ENCODE measurements at regions not wholly inside any gene's neighbourhood (a gene's known extent, or its start where the extent isn't known, plus 50 kb on each side); places are given as distances from the start of the nearest gene placed in this dataset.

DNA sequence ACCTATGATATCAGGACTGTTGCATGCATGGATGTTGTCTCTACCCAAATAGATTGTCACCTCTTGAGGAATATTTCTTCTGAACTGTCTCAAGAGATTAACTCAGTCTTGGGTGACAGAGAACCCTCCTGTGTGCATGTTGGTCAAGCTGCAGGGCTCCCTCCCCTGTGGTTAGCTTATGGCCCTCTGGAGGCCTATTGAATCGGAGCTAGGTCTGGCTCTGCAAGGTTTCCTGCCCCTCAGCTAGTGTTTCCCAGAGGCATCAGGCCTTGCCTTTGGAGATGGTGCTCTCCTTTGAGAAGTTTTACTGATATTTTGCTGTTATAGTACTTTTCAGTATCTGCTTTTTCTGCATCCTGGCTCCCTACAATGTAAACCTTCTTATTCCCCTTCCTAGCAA is 769.2 kb upstream of the FAM98A start:
- Mint-ChIP-seq H3K4me1 (ENCODE audit: low read depth) (no peaks in the 10 kb centered on the region), H3K9me3 (no peaks in the 10 kb centered on the region), H3K27me3 (no peaks in the 10 kb centered on the region), H3K4me3 (no peak overlapping the region), H3K27ac (no peak overlapping the region), H3K36me3 (ENCODE audit: low read depth) (no peaks in the 10 kb centered on the region)
- DNase-seq (no peak), ATAC-seq (ENCODE audit: poor library complexity) (no peak)
- H3K4me3 ChIP-seq (ENCODE audit: low read length), result no peak overlapping the region
- no peaks in the 10 kb centered on the region for H3K27me3 ChIP-seq (ENCODE audit: control insufficient read depth in 1 of 2, insufficient read depth in 2 of 2, low read length in 2 of 2)
- H3K9me3 ChIP-seq (ENCODE audit: control insufficient read depth in 1 of 2, insufficient read depth in 1 of 2, low read length in 2 of 2), result peaks cover 0 to 3% of the 10 kb centered on the region in 2 experiments
- no peaks in the 10 kb centered on the region for H3K4me1 ChIP-seq (ENCODE audit: insufficient read depth, low read length)
- no peak overlapping the region for H3K27ac ChIP-seq (ENCODE audit: low read depth in 1 of 2, low read length in 2 of 2)
- ChIA-PET POLR2A (no interaction called here), CTCF (no interaction called here)
- TF ChIP-seq, protein P1, sequence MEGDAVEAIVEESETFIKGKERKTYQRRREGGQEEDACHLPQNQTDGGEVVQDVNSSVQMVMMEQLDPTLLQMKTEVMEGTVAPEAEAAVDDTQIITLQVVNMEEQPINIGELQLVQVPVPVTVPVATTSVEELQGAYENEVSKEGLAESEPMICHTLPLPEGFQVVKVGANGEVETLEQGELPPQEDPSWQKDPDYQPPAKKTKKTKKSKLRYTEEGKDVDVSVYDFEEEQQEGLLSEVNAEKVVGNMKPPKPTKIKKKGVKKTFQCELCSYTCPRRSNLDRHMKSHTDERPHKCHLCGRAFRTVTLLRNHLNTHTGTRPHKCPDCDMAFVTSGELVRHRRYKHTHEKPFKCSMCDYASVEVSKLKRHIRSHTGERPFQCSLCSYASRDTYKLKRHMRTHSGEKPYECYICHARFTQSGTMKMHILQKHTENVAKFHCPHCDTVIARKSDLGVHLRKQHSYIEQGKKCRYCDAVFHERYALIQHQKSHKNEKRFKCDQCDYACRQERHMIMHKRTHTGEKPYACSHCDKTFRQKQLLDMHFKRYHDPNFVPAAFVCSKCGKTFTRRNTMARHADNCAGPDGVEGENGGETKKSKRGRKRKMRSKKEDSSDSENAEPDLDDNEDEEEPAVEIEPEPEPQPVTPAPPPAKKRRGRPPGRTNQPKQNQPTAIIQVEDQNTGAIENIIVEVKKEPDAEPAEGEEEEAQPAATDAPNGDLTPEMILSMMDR (IDR thresholded peaks at IDR 0.05), result no peak
- no peaks in the 10 kb centered on the region for H3K36me3 ChIP-seq (ENCODE audit: insufficient read depth, low read length)
- intact Hi-C loops (cut with DNase I, micrococcal nuclease), result no loop called here

DNA sequence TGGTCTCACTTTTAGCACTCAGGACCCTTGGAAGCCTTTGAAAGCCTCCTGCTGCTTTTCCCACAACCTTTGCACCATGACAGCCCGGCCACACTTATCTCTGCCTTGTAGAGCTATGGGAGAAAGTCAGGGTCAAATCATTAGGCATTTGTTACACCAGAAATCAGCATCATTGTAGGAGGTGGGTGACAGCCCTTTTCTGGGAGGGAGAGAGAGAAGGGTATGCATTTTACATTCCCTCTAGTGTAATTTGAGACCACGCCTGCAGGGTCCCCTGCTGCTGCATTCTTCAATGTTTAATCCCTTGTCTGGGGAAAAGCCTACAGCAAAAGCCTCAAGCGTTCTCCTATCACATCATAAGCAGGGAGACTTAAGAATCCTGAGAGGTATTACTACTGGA is 766.8 kb upstream of the FAM98A start:
- Histone ChIP-seq H3K27me3 (ENCODE audit: control insufficient read depth in 1 of 2, insufficient read depth in 2 of 2, low read length in 2 of 2) (no peaks in the 10 kb centered on the region), H3K27ac (ENCODE audit: low read depth in 1 of 2, low read length in 2 of 2) (no peak overlapping the region), H3K4me1 (ENCODE audit: insufficient read depth, low read length) (no peaks in the 10 kb centered on the region), H3K4me3 (ENCODE audit: low read length) (no peak overlapping the region), H3K9me3 (ENCODE audit: control insufficient read depth in 1 of 2, insufficient read depth in 1 of 2, low read length in 2 of 2) (no peaks in the 10 kb centered on the region), H3K36me3 (ENCODE audit: insufficient read depth, low read length) (no peaks in the 10 kb centered on the region)
- no peak for ATAC-seq (ENCODE audit: poor library complexity)
- POLR2A ChIA-PET, result no interaction called here
- CTCF ChIA-PET, result no interaction called here
- DNase-seq, result no peak
- H3K27me3 Mint-ChIP-seq, result no peaks in the 10 kb centered on the region
- TF ChIP-seq, protein P1 (IDR thresholded peaks at IDR 0.05), result no peak
- no peaks in the 10 kb centered on the region for H3K9me3 Mint-ChIP-seq
- H3K4me3 Mint-ChIP-seq, result no peak overlapping the region
- no peaks in the 10 kb centered on the region for H3K36me3 Mint-ChIP-seq (ENCODE audit: low read depth)
- H3K27ac Mint-ChIP-seq, result no peak overlapping the region
- no peaks in the 10 kb centered on the region for H3K4me1 Mint-ChIP-seq (ENCODE audit: low read depth)
- intact Hi-C loops (cut with DNase I, micrococcal nuclease), result no loop called here

DNA sequence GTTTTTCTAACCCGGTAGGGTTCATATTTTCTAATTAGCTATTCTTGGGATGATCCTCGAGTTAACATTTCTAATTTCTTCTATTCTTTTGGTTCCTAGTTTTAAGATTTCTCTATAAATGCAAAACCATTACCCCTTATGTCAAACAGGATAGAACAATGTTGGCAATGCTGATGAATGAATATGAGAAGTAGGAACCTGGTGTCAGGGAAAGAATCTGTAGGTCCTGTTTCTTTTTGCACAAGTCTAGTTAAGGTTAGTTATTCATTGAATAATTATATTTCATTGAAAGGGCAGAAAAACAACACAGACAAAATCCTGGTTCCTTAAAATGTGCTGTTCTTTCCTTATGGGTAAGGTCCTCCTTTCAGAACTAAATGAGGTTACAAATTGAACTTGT is 766.4 kb upstream of the FAM98A start:
- ATAC-seq (ENCODE audit: poor library complexity) (no peak), DNase-seq (no peak)
- Histone ChIP-seq H3K4me1 (ENCODE audit: insufficient read depth, low read length) (no peaks in the 10 kb centered on the region), H3K9me3 (ENCODE audit: control insufficient read depth in 1 of 2, insufficient read depth in 1 of 2, low read length in 2 of 2) (no peaks in the 10 kb centered on the region), H3K36me3 (ENCODE audit: insufficient read depth, low read length) (no peaks in the 10 kb centered on the region), H3K27ac (ENCODE audit: low read depth in 1 of 2, low read length in 2 of 2) (no peak overlapping the region), H3K27me3 (ENCODE audit: control insufficient read depth in 1 of 2, insufficient read depth in 2 of 2, low read length in 2 of 2) (no peaks in the 10 kb centered on the region), H3K4me3 (ENCODE audit: low read length) (no peak overlapping the region)
- Mint-ChIP-seq H3K4me3 (no peak overlapping the region), H3K4me1 (ENCODE audit: low read depth) (no peaks in the 10 kb centered on the region), H3K9me3 (no peaks in the 10 kb centered on the region), H3K27me3 (no peaks in the 10 kb centered on the region), H3K36me3 (ENCODE audit: low read depth) (no peaks in the 10 kb centered on the region), H3K27ac (no peak overlapping the region)
- CTCF ChIA-PET, result no interaction called here
- intact Hi-C loops (cut with DNase I, micrococcal nuclease), result no loop called here
- TF ChIP-seq, protein P1 (IDR thresholded peaks at IDR 0.05), result no peak
- POLR2A ChIA-PET, result no interaction called here

Measured in CD4-positive, alpha-beta T cell (primary cell).